Neuron (in vitro differentiated cells): ENCODE measurements at regions not wholly inside any gene's neighbourhood (a gene's known extent, or its start where the extent isn't known, plus 50 kb on each side); places are given as distances from the start of the nearest gene placed in this dataset.

Experiments used
- H2AFZ ChIP-seq: one replicate; pipeline ENCODE4 v1.6.1; 2013; ENCODE audit warnings: low read depth, mild to moderate bottlenecking, inconsistent platforms, low read length, moderate library complexity
- H3K27me3 ChIP-seq: one replicate; pipeline ENCODE4 v1.6.1; 2013; ENCODE audit warnings: low read length; ENCODE audit not compliant: insufficient read depth
- H3K36me3 ChIP-seq: one replicate; pipeline ENCODE4 v1.6.1; 2013; ENCODE audit warnings: low read length; ENCODE audit not compliant: insufficient read depth
- H3K4me1 ChIP-seq: one replicate; pipeline ENCODE4 v1.6.1; 2013; ENCODE audit warnings: low read length; ENCODE audit not compliant: insufficient read depth
- H3K4me3 ChIP-seq: 2 replicates; pipeline ENCODE4 v1.5.1; 2013; ENCODE audit warnings: mild to moderate bottlenecking, low read length, moderate library complexity
- H3K9me3 ChIP-seq: one replicate; pipeline ENCODE4 v1.6.1; 2013; ENCODE audit warnings: low read length

- Histone ChIP-seq H3K4me1 (peaks cover 41% of the 10 kb centered on the region), H2AFZ (no peak overlapping the region), H3K36me3 (no peaks in the 10 kb centered on the region), H3K4me3 (no peak overlapping the region), H3K9me3 (no peaks in the 10 kb centered on the region), H3K27me3 (no peaks in the 10 kb centered on the region)
Observed at GRCh38 chr16:50467559-50467942, 80.6 kb upstream of the NKD1 start.

GRCh38 chr16:50466170-50466569, 82.0 kb upstream of the NKD1 start:
- no peak overlapping the region for H3K4me3 ChIP-seq
- no peak overlapping the region for H2AFZ ChIP-seq
- no peaks in the 10 kb centered on the region for H3K27me3 ChIP-seq
- H3K36me3 ChIP-seq: no peaks in the 10 kb centered on the region
- peaks cover 42% of the 10 kb centered on the region for H3K4me1 ChIP-seq
- H3K9me3 ChIP-seq: no peaks in the 10 kb centered on the region

GRCh38 chr16:50464325-50465290, 83.6 kb upstream of the NKD1 start:
- Histone ChIP-seq H2AFZ (no peak overlapping the region), H3K27me3 (no peaks in the 10 kb centered on the region), H3K4me1 (peaks cover 36% of the 10 kb centered on the region), H3K36me3 (no peaks in the 10 kb centered on the region), H3K9me3 (no peaks in the 10 kb centered on the region), H3K4me3 (no peak overlapping the region)

GRCh38 chr16:50463581-50464324, 84.4 kb upstream of the NKD1 start:
- Histone ChIP-seq H2AFZ (no peak overlapping the region), H3K9me3 (no peaks in the 10 kb centered on the region), H3K4me3 (no peak overlapping the region), H3K27me3 (no peaks in the 10 kb centered on the region), H3K36me3 (no peaks in the 10 kb centered on the region), H3K4me1 (peaks cover 36% of the 10 kb centered on the region)

- Histone ChIP-seq H3K27me3 (no peaks in the 10 kb centered on the region), H2AFZ (no peak overlapping the region), H3K9me3 (no peaks in the 10 kb centered on the region)
Observed at GRCh38 chr16:50462793-50463507, 85.2 kb upstream of the NKD1 start.

GRCh38 chr16:50461400-50461760, 86.8 kb upstream of the NKD1 start:
- Histone ChIP-seq H3K4me1 (peaks cover 43% of the 10 kb centered on the region), H3K9me3 (no peaks in the 10 kb centered on the region), H3K4me3 (no peak overlapping the region), H2AFZ (no peak overlapping the region), H3K27me3 (no peaks in the 10 kb centered on the region), H3K36me3 (no peaks in the 10 kb centered on the region)

More at GRCh38 chr16:50462793-50463507, 85.2 kb upstream of the NKD1 start:
- Histone ChIP-seq H3K4me1 (peaks cover 39% of the 10 kb centered on the region), H3K4me3 (no peak overlapping the region), H3K36me3 (no peaks in the 10 kb centered on the region)

- no peaks in the 10 kb centered on the region for H3K36me3 ChIP-seq
- no peak overlapping the region for H3K4me3 ChIP-seq
- H3K9me3 ChIP-seq: no peaks in the 10 kb centered on the region
- H2AFZ ChIP-seq: no peak overlapping the region
- peaks cover 43% of the 10 kb centered on the region for H3K4me1 ChIP-seq
- H3K27me3 ChIP-seq: no peaks in the 10 kb centered on the region
Observed at GRCh38 chr16:50460538-50461399, 87.4 kb upstream of the NKD1 start.

GRCh38 chr16:50459496-50460080, 88.6 kb upstream of the NKD1 start:
- H3K4me1 ChIP-seq: peaks cover 43% of the 10 kb centered on the region
- no peaks in the 10 kb centered on the region for H3K9me3 ChIP-seq
- H3K27me3 ChIP-seq: no peaks in the 10 kb centered on the region
- H3K4me3 ChIP-seq: no peak overlapping the region
- H2AFZ ChIP-seq: no peak overlapping the region
- no peaks in the 10 kb centered on the region for H3K36me3 ChIP-seq

GRCh38 chr16:50458667-50459495, 89.3 kb upstream of the NKD1 start:
- H3K9me3 ChIP-seq: no peaks in the 10 kb centered on the region
- peaks cover 42% of the 10 kb centered on the region for H3K4me1 ChIP-seq
- no peaks in the 10 kb centered on the region for H3K36me3 ChIP-seq
- H3K27me3 ChIP-seq: no peaks in the 10 kb centered on the region
- H2AFZ ChIP-seq: no peak overlapping the region
- H3K4me3 ChIP-seq: no peak overlapping the region

GRCh38 chr16:50457979-50458491, 89.2 kb upstream of the BRD7 start:
- Histone ChIP-seq H3K27me3 (no peaks in the 10 kb centered on the region), H3K4me3 (no peak overlapping the region), H3K4me1 (peaks cover 34% of the 10 kb centered on the region), H3K36me3 (no peaks in the 10 kb centered on the region), H3K9me3 (no peaks in the 10 kb centered on the region), H2AFZ (no peak overlapping the region)

- Histone ChIP-seq H3K36me3 (no peaks in the 10 kb centered on the region), H3K9me3 (no peaks in the 10 kb centered on the region), H3K4me3 (no peak overlapping the region), H2AFZ (no peak overlapping the region), H3K4me1 (peaks cover 28% of the 10 kb centered on the region), H3K27me3 (no peaks in the 10 kb centered on the region)
Observed at GRCh38 chr16:50457423-50457822, 88.6 kb upstream of the BRD7 start.
